ENCODE measurements at regions not wholly inside any gene's neighbourhood (a gene's known extent, or its start where the extent isn't known, plus 50 kb on each side); places are given as distances from the start of the nearest gene placed in this dataset.

DNA sequence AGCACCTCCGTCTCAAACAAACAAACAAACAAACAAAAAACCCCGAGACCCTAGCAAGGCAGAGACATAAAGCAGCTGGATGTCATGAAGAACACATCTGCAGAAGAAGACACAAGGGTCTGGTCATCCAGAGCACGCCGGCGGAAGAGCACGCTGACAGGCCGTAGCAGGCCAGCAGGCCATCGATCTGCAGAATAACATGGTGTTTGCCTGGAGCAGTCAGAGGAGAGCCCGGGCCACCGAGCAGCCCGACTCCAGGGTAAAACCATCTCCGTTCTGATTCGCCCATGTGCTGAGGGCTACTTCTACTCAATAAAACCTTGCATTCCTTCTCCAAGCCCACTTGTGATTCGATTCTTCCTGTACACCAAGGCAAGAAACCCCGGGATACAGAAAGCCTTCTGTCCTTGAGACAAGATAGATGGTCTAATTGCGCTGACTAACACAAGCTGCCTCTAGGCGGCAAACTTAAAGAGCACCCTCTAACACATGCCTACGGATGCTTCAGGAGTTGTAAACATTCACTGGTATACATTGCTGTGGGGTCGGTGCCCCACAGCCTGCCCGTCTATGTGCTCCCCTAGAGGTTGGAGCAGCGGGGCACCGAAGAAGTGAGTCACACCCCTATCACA lies 549.8 kb upstream of the NRXN1 start:
- POLR2A ChIA-PET = no interaction called here

DNA sequence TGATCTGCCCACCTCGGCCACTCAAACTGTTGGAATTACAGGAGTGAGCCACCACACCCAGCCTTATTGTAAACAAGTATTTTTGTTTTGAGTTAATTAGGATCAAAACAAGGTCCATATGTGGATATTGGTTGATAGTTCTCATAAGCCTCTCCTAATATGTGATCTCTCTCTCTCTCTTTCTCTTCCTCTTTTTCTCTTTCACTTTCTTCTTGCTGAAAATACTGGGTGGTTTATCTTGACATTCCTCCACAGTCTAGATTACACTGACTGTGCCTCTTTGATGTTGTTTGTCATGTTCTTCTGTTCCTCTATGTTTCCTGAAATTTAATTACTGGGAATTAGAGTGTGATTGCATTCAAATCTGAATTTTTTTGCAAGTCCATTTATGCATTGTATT lies 547.5 kb upstream of the NRXN1 start:
- H3K9me3 ChIP-seq (ENCODE audit: low read length) = no peaks in the 10 kb centered on the region
- no peak overlapping the region for H3K4me3 ChIP-seq (ENCODE audit: low read length)
- Mint-ChIP-seq H3K9me3 (peaks cover 4 to 22% (median 8%) of the 10 kb centered on the region in 5 donors), H3K27ac (no peak overlapping the region), H3K4me3 (no peak overlapping the region), H3K4me1 (no peaks in the 10 kb centered on the region), H3K27me3 (no peaks in the 10 kb centered on the region), H3K36me3 (no peaks in the 10 kb centered on the region)
- H3K4me1 ChIP-seq (ENCODE audit: insufficient read depth, low read length) = no peaks in the 10 kb centered on the region
- ChIA-PET POLR2A (no interaction called here), CTCF (no interaction called here)
- no peaks in the 10 kb centered on the region for H3K27me3 ChIP-seq (ENCODE audit: insufficient read depth, low read length, poor library complexity, severe bottlenecking)
- no peaks in the 10 kb centered on the region for H3K36me3 ChIP-seq (ENCODE audit: insufficient read depth, low read length)
- no peak for DNase-seq
- H3K27ac ChIP-seq (ENCODE audit: low read depth, low read length) = no peak overlapping the region

More for the DNA sequence above, 549.8 kb upstream of the NRXN1 start:
- H3K27me3 Mint-ChIP-seq = no peaks in the 10 kb centered on the region
- H3K27ac ChIP-seq (ENCODE audit: low read depth, low read length) = no peak overlapping the region
- H3K9me3 ChIP-seq (ENCODE audit: low read length) = no peaks in the 10 kb centered on the region
- no peaks in the 10 kb centered on the region for H3K4me1 ChIP-seq (ENCODE audit: insufficient read depth, low read length)
- H3K4me3 Mint-ChIP-seq = no peak overlapping the region
- H3K27me3 ChIP-seq (ENCODE audit: insufficient read depth, low read length, poor library complexity, severe bottlenecking) = no peaks in the 10 kb centered on the region
- H3K36me3 ChIP-seq (ENCODE audit: insufficient read depth, low read length) = no peaks in the 10 kb centered on the region
- CTCF ChIA-PET = no interaction called here
- H3K4me1 Mint-ChIP-seq = no peaks in the 10 kb centered on the region
- peaks cover 3 to 27% (median 7%) of the 10 kb centered on the region in 5 donors for H3K9me3 Mint-ChIP-seq
- H3K36me3 Mint-ChIP-seq = no peaks in the 10 kb centered on the region
- no peak for DNase-seq
- no peak overlapping the region for H3K27ac Mint-ChIP-seq
- H3K4me3 ChIP-seq (ENCODE audit: low read length) = no peak overlapping the region

GRCh38 chr2:51575181-51575580 lies 543.2 kb upstream of the NRXN1 start:
- Histone ChIP-seq H3K27ac (ENCODE audit: low read depth, low read length) (no peak overlapping the region), H3K4me1 (ENCODE audit: insufficient read depth, low read length) (no peaks in the 10 kb centered on the region), H3K9me3 (ENCODE audit: low read length) (no peaks in the 10 kb centered on the region), H3K36me3 (ENCODE audit: insufficient read depth, low read length) (no peaks in the 10 kb centered on the region), H3K27me3 (ENCODE audit: insufficient read depth, low read length, poor library complexity, severe bottlenecking) (no peaks in the 10 kb centered on the region), H3K4me3 (ENCODE audit: low read length) (no peak overlapping the region)
- ChIA-PET CTCF (no interaction called here), POLR2A (no interaction called here)
- no peaks in the 10 kb centered on the region for H3K27me3 Mint-ChIP-seq
- no peak for DNase-seq
- no peaks in the 10 kb centered on the region for H3K36me3 Mint-ChIP-seq
- H3K4me1 Mint-ChIP-seq = no peaks in the 10 kb centered on the region
- peaks cover 1 to 35% (median 9%) of the 10 kb centered on the region in 5 donors for H3K9me3 Mint-ChIP-seq
- no peak overlapping the region for H3K27ac Mint-ChIP-seq
- no peak overlapping the region for H3K4me3 Mint-ChIP-seq

DNA sequence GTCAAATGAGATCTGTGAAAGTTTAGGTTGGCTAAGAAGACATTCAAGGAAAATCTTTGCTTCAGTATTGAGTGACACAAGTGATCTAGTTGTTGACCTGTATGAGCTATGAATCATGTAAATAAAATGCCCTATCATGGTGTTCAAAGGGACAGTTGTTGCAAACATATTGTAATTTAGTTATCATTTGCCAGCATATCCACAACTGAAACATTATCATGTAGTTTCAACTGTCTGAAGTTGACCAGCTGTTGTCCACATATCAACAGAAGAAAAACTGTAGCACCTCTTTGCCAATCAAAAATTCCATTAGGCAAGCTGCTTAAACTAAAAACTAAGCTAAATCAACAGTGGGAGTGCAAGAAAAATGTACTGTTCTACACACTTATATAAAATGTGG lies 527.1 kb upstream of the NRXN1 start:
- ChIA-PET POLR2A (no interaction called here), CTCF (no interaction called here)
- Mint-ChIP-seq H3K4me1 (no peaks in the 10 kb centered on the region), H3K27me3 (no peaks in the 10 kb centered on the region), H3K9me3 (peaks cover 2 to 38% (median 7%) of the 10 kb centered on the region in 5 donors), H3K36me3 (no peaks in the 10 kb centered on the region), H3K27ac (no peak overlapping the region), H3K4me3 (no peak overlapping the region)
- H3K27me3 ChIP-seq (ENCODE audit: insufficient read depth, low read length, poor library complexity, severe bottlenecking) = no peaks in the 10 kb centered on the region
- no peak overlapping the region for H3K4me3 ChIP-seq (ENCODE audit: low read length)
- no peaks in the 10 kb centered on the region for H3K36me3 ChIP-seq (ENCODE audit: insufficient read depth, low read length)
- H3K9me3 ChIP-seq (ENCODE audit: low read length) = no peaks in the 10 kb centered on the region
- no peak for DNase-seq
- no peak overlapping the region for H3K27ac ChIP-seq (ENCODE audit: low read depth, low read length)
- H3K4me1 ChIP-seq (ENCODE audit: insufficient read depth, low read length) = no peaks in the 10 kb centered on the region

GRCh38 chr2:51553476-51553875 lies 521.5 kb upstream of the NRXN1 start:
- H3K4me3 Mint-ChIP-seq = no peak overlapping the region
- CTCF ChIA-PET = no interaction called here
- no peaks in the 10 kb centered on the region for H3K27me3 Mint-ChIP-seq
- H3K4me1 Mint-ChIP-seq = no peaks in the 10 kb centered on the region
- POLR2A ChIA-PET = no interaction called here
- no peak overlapping the region for H3K27ac Mint-ChIP-seq
- H3K36me3 ChIP-seq (ENCODE audit: insufficient read depth, low read length) = no peaks in the 10 kb centered on the region
- peaks cover 2 to 18% (median 7%) of the 10 kb centered on the region in 5 donors for H3K9me3 Mint-ChIP-seq
- H3K27me3 ChIP-seq (ENCODE audit: insufficient read depth, low read length, poor library complexity, severe bottlenecking) = no peaks in the 10 kb centered on the region
- no peak overlapping the region for H3K27ac ChIP-seq (ENCODE audit: low read depth, low read length)
- no peak for DNase-seq
- peaks cover 0 to 1% (median 0%) of the 10 kb centered on the region in 3 donors for H3K36me3 Mint-ChIP-seq
- no peaks in the 10 kb centered on the region for H3K9me3 ChIP-seq (ENCODE audit: low read length)
- no peaks in the 10 kb centered on the region for H3K4me1 ChIP-seq (ENCODE audit: insufficient read depth, low read length)
- H3K4me3 ChIP-seq (ENCODE audit: low read length) = no peak overlapping the region

DNA sequence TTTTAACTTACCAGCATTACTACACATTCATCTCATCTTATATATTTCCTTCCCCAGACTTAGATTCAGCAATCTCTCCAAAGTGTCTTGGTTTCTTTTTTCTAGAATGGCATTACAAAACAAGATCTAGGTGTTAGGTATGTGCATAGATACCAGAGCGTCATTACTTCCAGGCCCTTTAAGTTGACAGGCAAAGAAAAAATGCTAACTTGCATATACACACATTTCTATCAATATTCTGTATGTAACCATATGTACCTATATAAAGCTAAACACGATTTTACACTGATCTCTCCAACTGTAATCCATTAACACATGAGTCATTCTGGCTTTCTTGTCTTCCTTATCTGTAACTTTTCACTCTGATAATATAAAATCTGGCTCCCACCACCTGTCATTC lies 503.8 kb upstream of the NRXN1 start:
- H3K27me3 ChIP-seq (ENCODE audit: insufficient read depth, low read length, poor library complexity, severe bottlenecking) = no peaks in the 10 kb centered on the region
- POLR2A ChIA-PET = no interaction called here
- H3K27me3 Mint-ChIP-seq = no peaks in the 10 kb centered on the region
- peaks cover 2 to 27% (median 9%) of the 10 kb centered on the region in 5 donors for H3K9me3 Mint-ChIP-seq
- H3K27ac Mint-ChIP-seq = no peak overlapping the region
- no peak for DNase-seq
- H3K36me3 ChIP-seq (ENCODE audit: insufficient read depth, low read length) = no peaks in the 10 kb centered on the region
- H3K4me1 Mint-ChIP-seq = no peaks in the 10 kb centered on the region
- no peaks in the 10 kb centered on the region for H3K9me3 ChIP-seq (ENCODE audit: low read length)
- no peak overlapping the region for H3K4me3 Mint-ChIP-seq
- H3K27ac ChIP-seq (ENCODE audit: low read depth, low read length) = no peak overlapping the region
- H3K36me3 Mint-ChIP-seq = no peaks in the 10 kb centered on the region
- H3K4me3 ChIP-seq (ENCODE audit: low read length) = no peak overlapping the region
- CTCF ChIA-PET = no interaction called here
- H3K4me1 ChIP-seq (ENCODE audit: insufficient read depth, low read length) = no peaks in the 10 kb centered on the region

DNA sequence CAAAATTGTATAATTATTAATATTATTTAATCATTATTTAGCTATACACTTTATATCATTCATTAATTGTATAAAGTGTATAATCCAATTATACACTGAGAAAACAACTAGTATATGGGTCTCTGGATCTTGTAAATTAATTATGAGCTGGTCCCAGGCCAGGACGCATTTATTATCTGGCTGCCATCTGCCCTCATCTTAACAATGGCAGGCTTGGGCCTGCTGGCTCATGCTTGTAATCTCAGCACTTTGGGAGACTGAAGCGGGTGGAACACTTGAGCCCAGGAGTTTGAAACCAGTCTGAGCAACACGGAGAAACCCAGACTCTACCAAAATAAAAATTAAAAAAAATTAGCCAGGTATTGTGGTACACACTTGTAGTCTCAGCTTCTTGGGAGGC lies 502.2 kb upstream of the NRXN1 start:
- H3K4me3 Mint-ChIP-seq = no peak overlapping the region
- no peaks in the 10 kb centered on the region for H3K4me1 ChIP-seq (ENCODE audit: insufficient read depth, low read length)
- no peaks in the 10 kb centered on the region for H3K4me1 Mint-ChIP-seq
- H3K27me3 Mint-ChIP-seq = no peaks in the 10 kb centered on the region
- H3K27ac Mint-ChIP-seq = no peak overlapping the region
- H3K27ac ChIP-seq (ENCODE audit: low read depth, low read length) = no peak overlapping the region
- POLR2A ChIA-PET = no interaction called here
- H3K4me3 ChIP-seq (ENCODE audit: low read length) = no peak overlapping the region
- no peak for DNase-seq
- no peaks in the 10 kb centered on the region for H3K9me3 ChIP-seq (ENCODE audit: low read length)
- CTCF ChIA-PET = no interaction called here
- no peaks in the 10 kb centered on the region for H3K36me3 Mint-ChIP-seq
- H3K27me3 ChIP-seq (ENCODE audit: insufficient read depth, low read length, poor library complexity, severe bottlenecking) = no peaks in the 10 kb centered on the region
- peaks cover 0 to 23% (median 14%) of the 10 kb centered on the region in 5 donors for H3K9me3 Mint-ChIP-seq
- H3K36me3 ChIP-seq (ENCODE audit: insufficient read depth, low read length) = no peaks in the 10 kb centered on the region

GRCh38 chr2:51528156-51528555 lies 496.2 kb upstream of the NRXN1 start:
- POLR2A ChIA-PET = no interaction called here
- CTCF ChIA-PET = no interaction called here

GRCh38 chr2:51526766-51527165 lies 494.8 kb upstream of the NRXN1 start:
- CTCF ChIA-PET = no interaction called here
- POLR2A ChIA-PET = no interaction called here
- Mint-ChIP-seq H3K9me3 (peaks cover 6 to 41% (median 11%) of the 10 kb centered on the region in 5 donors), H3K4me3 (no peak overlapping the region), H3K27me3 (no peaks in the 10 kb centered on the region), H3K36me3 (no peaks in the 10 kb centered on the region), H3K4me1 (no peaks in the 10 kb centered on the region), H3K27ac (no peak overlapping the region)
- no peak for DNase-seq
- Histone ChIP-seq H3K27me3 (ENCODE audit: insufficient read depth, low read length, poor library complexity, severe bottlenecking) (no peaks in the 10 kb centered on the region), H3K9me3 (ENCODE audit: low read length) (peaks cover 4% of the 10 kb centered on the region), H3K36me3 (ENCODE audit: insufficient read depth, low read length) (no peaks in the 10 kb centered on the region), H3K4me3 (ENCODE audit: low read length) (no peak overlapping the region), H3K4me1 (ENCODE audit: insufficient read depth, low read length) (no peaks in the 10 kb centered on the region), H3K27ac (ENCODE audit: low read depth, low read length) (no peak overlapping the region)

More at GRCh38 chr2:51528156-51528555, 496.2 kb upstream of the NRXN1 start:
- Histone ChIP-seq H3K4me3 (ENCODE audit: low read length) (no peak overlapping the region), H3K27me3 (ENCODE audit: insufficient read depth, low read length, poor library complexity, severe bottlenecking) (no peaks in the 10 kb centered on the region), H3K27ac (ENCODE audit: low read depth, low read length) (no peak overlapping the region), H3K4me1 (ENCODE audit: insufficient read depth, low read length) (no peaks in the 10 kb centered on the region), H3K9me3 (ENCODE audit: low read length) (peaks cover 2% of the 10 kb centered on the region), H3K36me3 (ENCODE audit: insufficient read depth, low read length) (no peaks in the 10 kb centered on the region)
- Mint-ChIP-seq H3K9me3 (peaks cover 4 to 42% (median 11%) of the 10 kb centered on the region in 5 donors), H3K4me1 (no peaks in the 10 kb centered on the region), H3K27ac (no peak overlapping the region), H3K36me3 (no peaks in the 10 kb centered on the region), H3K27me3 (no peaks in the 10 kb centered on the region), H3K4me3 (no peak overlapping the region)
- DNase-seq = no peak

All from CD8-positive, alpha-beta memory T cell (primary cell).